DMS153 (cell line): ENCODE measurements at regions not wholly inside any gene's neighbourhood (a gene's known extent, or its start where the extent isn't known, plus 50 kb on each side); places are given as distances from the start of the nearest gene placed in this dataset.

Experiments
- DNase-seq: peaks from one replicate; lab custom pipeline; 2025; lab: John Stamatoyannopoulos, UW

DNA sequence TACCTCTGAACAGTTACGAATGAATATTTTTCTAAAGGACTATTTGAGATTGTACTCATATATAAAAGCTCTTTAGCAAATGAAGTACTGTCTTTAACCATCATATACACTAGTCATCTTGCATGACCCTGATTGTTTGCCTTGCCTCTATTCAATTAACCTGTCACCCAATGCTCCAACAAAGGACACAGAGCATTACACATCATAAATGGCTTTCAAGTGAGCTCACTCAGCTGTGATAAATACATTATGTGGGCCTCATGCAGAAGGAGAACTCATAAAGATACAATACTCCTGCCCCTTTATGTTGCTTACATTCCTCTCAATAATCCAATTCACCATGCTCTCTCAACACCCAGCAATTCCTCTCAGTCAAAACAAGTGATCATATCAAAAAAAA lies 993.0 kb upstream of the PRMT6 start:
- DNase-seq, result peak; percentile 99

DNA sequence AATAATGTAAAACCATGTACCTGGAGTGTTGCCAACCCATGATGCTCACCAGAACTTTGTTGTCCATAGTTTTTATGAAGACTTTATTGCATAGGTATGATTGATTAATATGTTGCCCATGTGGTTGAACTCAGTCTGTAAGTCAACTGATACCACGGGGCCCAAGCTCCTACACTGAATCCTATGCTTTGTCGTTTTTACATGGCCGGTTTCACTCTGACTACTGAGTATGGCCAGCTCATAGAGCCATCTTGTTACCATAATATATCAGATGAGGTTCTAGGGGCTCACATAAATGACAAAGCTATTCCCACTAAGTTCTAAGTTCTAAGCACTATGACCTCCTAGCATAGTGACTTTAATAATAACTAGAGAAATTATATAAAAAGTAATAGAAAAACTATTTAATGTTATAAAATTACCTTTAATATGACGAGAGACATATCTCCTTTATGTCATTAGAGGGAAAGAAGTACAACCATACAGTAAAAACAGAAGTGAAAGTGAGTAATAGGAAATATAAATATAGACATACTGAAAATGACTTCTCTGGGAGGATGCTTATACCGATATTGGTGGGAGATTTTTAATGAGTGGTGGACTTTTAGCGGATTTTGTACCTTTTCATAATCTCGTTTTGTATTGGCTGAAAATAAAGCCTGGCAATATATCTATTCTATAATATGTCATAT lies 983.4 kb upstream of the PRMT6 start:
- no peak for DNase-seq

DNA sequence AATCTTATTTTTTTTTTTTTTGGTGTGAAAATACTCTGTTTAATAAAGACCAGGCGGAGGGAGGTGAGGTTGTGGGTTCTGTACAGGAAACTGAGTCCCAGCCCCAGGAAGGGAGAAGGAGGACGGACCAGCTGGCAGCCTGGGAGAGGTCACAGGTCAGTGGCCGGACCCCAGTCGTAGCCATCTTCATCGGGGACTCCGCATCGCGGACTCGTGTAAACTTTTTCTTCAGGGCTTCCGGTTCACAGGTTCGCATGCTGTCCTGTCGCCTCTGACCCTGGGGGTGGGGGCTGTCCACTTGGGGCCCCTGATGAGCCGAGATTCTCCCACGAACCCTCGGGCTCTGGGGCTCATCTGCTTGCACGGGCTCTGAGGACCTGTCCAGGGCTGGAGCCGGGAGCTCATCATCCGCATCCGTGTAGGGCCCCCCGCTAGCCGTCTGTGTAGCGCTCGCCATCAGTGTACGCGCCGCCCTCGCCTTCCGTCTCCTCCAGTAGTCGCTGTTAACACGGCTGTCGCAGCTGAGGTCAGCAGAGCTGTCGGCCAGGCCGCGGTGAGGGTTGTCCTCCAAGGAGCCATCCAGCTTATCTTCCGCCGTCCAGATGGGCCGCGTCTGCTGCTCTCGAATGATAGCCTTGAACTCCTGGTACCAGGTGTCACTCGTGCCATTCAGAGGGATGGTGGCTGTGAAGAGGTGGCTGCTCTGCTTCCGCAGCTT lies 975.7 kb upstream of the PRMT6 start:
- no peak for DNase-seq

DNA sequence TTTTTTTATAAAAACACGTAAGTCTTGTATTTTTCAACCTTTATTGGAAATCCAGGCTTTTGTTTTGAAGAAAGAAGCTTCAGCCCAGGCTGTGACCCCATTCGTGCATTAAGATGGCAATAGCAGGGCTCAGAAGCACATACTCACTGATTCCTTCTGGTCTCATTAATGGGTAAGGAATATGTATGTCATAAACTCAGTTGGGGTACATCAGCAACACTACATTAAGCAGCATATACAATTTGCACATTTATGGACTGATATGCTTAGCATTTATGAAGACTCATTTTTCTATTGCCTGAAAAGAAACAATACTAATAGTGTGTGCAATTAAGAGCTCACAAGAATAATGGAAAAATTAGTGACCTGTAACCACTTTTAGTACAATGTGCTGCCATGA lies 945.4 kb upstream of the PRMT6 start:
- DNase-seq, result no peak

DNA sequence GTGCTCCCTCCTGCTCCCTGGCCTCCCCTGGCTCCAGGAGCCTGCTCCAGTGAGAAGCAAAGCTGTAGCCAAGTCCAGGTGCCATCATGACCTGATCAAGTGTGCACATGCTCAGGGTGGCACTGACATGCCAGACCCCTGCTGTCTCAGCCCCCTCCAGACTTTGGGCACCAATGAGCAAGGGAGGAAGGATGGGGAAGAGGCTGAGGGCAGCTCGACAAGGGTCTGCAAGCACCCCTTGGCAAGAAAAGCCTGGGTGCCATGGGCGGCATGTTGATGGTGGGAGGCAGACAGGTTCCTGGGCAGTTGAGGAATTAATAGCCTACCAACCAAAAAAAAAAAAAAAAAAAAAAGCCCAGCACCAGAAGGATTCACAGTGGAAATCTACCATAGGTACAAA lies 942.6 kb upstream of the PRMT6 start:
- no peak for DNase-seq

DNA sequence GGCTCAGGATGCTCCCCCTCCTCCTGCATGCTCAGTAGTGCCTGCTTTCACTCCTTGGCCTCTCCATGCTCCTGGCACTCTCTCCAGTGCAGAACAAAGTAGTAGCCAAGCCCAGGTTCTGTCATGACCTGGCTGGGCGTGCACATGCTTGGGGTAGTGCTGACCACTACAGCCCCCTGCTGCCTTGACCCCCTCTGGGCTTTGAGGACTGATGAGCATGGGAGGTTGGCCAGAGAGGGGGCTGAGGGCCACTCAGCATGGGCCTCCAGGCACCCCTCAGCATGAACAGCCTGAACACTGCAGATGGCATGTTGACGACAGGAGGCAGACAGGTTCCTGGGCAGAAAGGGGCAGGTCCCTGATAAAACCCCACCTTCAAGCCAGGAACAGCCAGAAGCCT lies 935.7 kb upstream of the PRMT6 start:
- no peak for DNase-seq

DNA sequence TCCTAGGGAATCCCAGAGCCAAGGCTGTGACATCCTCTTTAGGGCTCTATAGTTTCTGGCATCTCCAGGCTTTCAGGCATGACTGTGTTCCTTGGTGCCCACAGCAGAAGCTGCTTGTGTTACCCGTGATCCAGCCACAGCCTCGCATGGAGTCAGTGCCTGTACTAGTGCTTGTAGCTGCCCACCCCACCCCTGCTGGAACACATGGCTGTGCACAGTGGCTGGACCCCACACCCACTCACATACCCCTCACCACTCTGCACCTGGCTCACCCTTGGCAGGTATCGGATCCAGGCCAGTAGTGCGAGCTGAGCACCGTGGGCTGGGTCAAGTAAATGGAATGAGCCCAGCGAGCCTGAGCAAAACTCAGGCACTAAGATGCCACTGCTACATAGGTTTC lies 934.7 kb upstream of the PRMT6 start:
- DNase-seq, result no peak

DNA sequence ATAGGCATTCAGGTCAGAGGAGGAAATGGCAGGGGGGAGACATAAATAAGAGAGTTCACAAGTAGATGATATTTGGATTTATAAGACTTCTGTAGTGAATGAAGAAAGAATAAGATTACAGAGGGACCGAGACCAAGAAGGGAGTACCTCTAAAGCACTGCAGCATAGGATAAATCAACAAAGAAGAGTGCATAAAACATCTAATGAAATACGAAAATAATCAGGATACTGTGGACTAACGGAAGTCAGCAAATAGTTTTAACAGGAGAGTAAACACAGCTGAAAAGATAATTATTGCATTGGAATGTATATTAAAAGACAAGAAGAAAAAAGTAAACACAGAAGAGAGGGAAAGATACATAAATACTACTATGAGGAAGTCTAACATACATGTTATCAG lies 921.9 kb upstream of the PRMT6 start:
- no peak for DNase-seq

DNA sequence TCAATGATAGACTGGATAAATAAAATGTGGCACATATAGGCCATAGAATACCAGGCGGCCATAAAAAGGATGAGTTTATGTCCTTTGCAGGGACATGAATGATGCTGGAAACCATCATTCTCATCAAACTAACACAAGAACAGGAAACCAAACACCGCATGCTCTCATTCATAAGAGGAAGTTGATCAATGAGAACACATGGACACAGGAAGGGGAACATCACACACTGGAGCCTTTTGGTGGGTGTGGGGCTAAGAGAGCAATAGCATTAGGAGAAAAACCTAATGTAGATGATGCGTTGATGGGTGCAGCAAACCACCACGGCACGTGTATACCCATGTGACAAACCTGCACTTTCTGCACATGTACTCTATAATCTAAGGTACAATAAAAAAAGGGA lies 883.4 kb upstream of the PRMT6 start:
- peak; percentile 98 for DNase-seq

DNA sequence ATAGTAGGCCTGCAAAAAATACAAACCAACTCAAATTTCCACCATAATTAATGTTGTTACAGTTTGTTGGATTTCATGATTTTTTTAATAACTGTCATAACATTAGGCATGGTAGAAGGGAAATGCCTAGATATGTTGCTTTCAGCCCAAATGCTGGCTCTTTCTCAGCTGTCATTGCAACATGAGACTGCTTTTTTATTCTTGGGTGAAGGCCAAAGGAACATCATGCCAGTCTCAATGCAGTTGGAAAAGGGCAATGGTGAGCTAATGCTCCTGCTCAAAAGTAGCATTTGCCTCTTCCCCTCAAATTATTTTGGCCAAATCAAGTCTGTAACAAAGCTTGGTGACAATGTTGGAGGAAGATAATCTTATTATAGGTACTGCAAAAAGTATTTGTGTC lies 877.7 kb upstream of the PRMT6 start:
- no peak for DNase-seq

DNA sequence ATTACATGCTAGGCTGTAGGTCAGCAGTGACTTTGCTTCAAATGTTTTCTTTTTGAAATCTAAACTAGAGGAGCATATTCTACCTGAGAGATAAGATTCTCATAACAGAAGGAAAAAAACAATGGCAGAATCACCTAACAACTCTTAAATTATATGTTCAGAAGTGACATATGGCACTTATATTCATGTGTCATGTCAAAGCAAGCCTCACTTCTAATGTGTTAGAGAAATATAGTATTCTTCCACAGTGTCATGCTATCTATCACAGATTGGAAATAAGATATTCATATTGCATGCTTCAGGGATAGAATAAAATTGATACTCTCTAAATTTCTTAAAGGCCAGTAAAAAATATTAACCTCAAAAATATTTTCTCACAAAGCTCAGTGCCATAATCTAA lies 874.6 kb upstream of the PRMT6 start:
- no peak for DNase-seq

DNA sequence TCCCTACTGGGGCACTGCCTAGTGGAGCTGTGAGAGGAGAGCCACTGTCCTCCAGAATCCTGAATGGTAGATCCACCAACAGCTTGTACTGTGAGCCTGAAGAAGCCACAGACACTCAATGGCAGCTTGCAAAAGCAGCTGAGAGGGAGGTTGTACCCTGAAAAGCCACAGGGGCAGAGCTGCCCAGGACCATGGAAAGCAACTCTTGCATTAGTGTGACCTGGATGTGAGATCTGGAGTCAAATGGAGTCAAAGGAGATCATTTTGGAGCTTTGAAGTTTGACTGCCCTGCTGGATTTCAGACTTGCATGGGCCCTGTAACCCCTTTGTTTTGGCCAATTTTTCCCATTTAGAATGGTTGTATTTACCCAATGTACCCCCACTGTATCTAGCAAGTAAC lies 871.4 kb upstream of the PRMT6 start:
- DNase-seq, result no peak

DNA sequence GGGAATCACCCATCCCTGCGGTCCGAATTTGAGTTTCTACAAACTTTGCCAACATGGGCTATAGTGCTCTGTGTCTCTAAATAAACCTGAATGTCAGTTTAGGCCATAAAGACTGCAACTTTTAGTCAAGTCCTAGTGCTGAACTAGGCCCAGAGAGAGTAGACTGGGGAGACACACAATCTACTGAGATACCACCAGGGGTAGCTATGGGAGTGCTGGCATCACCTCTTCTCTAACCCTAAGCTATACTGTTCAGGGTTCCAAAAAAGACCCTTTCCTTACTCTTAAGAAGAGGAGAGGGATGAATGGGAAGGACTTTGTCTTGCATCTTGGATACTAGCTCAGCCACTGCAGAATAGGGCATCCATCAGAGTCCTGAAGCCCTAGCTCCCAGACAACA lies 866.7 kb upstream of the PRMT6 start:
- no peak for DNase-seq

DNA sequence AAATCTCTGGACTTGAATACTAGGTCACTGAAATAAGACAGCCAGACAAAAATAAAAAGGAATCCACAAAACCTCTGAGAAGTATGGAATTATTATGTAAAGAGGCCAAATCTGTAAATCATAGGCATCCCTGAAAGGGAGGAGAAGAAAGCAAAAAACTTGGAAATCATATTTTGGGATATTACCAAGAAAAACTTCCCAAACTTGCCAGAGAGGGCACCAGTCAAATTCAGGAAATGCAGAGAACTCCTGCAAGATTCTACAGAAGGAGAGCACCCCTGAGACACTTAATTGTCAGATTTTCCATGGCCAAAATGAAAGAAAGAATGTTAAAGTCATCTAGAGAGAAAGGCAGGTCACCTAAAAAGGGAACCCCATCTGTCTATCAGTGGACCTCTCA lies 862.3 kb upstream of the PRMT6 start:
- no peak for DNase-seq

DNA sequence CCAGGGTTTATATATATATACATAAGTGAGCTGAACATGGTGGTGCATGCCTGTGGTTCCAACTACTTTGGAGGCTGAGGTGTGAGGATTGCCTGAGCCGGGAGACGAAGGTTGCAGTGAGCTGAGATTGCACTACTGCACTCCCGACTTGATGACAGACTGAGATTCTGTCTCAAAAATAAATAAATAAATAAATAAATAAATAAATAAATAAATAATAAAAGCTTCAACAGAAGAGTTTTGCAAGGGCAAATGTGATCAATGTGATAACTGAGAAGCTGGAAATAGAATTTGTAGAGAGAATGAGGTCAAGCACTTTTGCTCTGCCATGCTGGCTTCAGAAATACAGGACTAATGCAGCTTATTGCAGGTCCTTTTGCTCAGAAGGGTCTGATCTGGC lies 855.8 kb upstream of the PRMT6 start:
- DNase-seq, result no peak

DNA sequence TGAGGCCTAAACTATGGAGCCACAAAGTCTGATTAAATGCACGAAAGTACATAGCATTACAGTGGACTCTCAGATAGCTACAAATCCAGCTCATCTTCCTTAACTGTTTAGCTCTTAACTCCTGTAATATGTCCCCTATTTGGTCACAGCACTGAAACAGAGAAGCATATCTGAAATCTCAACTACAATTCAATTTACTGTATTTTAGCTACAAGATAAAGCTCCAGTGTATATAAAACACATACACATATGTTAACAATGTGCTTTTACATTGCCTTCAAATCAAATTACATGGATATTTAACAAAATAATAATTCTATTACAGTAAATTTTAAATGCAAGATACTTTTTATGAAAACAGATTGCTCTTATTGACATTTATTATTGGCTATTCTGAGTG lies 849.3 kb upstream of the PRMT6 start:
- DNase-seq, result no peak

DNA sequence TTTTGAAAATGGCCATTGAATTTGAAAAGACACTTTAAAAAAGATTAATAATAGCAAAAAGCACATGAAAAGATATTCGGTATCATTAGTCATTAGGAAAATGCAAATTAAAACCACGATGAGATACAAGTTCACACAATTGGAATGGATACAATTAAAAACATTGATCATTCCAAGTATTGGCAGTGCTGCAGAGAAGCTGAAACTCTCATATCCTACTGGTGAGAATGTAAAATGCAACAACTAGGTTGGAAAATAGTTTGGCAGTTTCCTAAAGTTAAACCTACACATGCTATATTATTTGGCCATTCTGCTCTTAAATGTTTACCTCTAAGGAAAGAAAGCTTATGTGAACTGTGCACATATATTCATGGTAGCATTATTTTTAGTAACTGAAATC lies 838.7 kb upstream of the PRMT6 start:
- DNase-seq, result no peak

DNA sequence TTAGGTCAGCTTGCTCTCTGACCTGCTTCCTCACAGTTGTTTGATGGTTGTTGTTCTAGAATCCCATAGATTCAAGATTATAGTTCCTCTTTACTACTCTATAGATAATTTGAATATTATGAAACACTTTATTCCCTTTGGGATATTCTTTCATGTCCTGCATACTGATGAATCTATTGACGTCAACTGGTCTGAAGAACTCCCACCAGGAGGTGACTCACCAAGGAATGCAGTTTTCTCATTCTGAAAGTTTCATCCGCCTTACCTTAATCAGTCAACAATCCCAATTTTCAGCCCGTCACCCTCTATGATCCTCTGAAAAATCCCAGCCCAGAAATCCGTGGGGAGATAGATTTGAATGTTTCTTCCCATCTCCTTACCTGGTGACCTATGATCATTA lies 834.1 kb upstream of the PRMT6 start:
- no peak for DNase-seq

DNA sequence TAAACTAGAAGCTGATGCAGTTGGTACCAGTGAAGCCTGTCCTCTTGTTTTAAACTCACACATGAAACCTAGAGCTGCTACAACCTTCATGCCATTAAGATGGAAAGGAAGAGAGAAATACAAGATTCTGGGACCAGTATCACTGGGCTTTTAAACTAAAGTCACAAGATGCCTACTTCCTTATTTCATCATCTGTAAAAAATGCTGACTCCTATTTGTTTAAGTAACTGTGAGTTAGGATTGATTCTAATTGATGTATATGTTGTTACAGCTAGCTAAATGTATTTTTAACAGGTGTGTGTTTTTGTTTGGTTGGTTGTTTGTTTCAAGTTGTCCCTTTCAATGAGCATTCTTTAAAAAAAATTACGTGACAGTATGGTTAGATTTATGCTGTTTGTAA lies 833.3 kb upstream of the PRMT6 start:
- no peak for DNase-seq

DNA sequence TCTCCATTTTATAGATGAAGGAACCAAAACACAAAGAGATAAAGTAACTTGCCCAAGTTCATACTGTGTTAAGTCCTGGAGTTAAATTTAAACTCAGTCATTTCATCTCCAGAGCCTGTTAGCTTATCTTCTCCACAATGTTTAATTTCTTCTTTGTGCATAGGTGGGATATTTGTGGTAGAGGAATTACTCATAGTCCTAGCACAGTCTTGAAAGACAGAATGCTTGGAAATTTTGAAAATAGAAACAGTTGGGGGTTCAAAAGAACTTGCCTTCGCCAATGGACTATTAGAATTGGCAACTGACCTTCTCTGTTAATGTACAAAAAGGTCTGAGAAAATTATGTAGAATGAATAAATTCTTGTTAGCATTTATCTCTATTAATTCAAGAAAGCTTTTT lies 832.0 kb upstream of the PRMT6 start:
- DNase-seq, result no peak

DNA sequence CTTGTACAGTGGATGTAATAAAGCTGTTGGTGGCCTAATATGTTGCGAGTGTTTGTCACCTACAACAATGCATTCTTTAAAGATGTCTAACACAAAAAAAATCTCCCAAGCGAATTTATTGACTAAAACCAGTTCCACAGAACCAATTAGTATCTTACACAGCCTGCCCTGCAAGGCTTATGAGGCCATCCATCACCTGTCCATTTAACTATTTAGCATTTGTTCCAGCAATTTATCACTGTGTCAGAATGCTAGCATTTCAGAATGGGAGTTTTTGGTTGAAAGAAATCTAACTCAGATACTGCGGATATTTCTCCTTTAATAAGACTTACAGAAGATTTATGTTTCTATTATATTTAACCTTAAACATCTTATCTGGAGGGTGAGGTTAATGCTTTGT lies 831.1 kb upstream of the PRMT6 start:
- no peak for DNase-seq

DNA sequence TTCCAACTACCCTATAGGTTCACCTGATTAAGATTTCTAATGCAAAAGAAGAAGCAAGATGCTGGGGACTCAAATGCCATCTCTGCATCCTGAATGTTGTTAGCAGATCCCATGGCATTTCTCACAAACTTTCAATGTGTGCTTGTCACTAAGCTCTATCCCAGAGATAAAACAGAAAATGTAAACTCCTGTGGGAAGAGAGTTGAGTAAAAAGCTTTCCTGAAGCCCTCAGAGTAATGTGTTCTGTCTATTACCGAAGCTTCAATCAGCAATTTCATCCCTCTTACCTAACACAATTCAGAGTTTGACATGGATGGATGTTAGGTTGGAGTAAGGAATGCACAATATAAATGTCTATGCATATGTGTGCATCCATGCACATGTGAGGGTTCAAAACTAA lies 829.9 kb upstream of the PRMT6 start:
- no peak for DNase-seq

DNA sequence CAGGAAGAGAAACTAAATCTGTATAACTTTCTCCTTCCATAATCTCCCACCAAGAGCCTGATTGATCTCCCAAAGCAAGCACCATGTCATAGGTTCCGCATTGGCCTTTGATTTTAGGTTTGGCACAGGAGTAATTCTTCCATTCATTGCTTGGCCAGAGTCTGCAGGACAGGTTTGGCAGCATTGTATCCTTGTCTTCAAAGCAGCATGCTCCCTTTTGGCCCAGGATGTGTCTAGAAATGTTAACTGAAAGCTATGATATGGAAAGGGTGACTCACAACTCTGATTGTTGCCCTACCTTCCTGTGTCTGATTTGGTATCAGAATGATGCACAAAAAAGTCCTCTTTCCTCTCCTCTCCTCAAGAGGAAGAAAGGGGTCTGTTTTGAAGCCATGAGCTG lies 824.3 kb upstream of the PRMT6 start:
- no peak for DNase-seq

DNA sequence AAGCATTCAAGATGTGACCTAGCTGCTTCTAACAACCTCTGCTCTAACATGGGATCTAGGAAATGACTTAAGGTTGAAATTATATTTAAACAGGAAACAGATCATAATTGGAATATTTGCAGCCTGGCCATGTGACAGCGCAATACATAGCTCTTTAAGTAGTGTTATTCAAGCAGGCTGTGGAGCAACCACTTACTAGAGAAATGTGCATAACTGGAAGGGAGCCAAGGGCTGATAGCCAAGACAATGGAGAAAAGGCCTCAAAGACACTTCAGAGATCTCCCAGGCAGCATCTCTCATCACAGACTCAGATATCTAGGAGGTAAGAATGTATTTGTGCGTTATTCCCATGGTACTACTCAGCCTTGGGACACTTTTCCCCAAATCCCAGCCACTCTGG lies 823.0 kb upstream of the PRMT6 start:
- DNase-seq, result no peak
